GM19438 (cell line): ENCODE measurements at regions not wholly inside any gene's neighbourhood (a gene's known extent, or its start where the extent isn't known, plus 50 kb on each side); places are given as distances from the start of the nearest gene placed in this dataset.
"Not testable (repeated sequence)": the region's sequence is repeated elsewhere in the genome, so short reads cannot be mapped to it uniquely, and the experiment has no call there.

Source experiments
- ATAC-seq: cut with Tn5 transposase; IDR thresholded peaks from one replicate; pipeline ENCODE4 v1.9.1; 2021; ENCODE audit warnings: low read depth; ENCODE audit not compliant: unreplicated experiment

DNA sequence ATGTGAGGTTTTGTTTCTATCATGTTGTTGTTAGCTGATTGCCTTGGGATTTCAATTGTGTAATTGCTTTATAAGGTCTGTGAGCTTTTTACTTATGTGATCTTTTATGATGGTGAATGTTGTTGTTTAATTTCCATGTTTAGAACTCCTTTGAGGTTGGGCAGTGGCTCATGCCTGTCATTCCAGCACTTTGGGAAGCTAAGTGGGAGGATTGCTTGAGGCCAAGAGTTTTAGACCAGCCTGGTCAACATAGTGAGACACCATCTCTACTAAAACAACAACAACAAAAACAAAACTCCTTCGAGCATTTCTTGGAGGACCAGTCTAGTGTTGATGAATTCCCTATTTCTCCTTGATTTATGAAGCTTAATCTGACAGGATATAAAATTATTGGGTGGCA, 102.1 kb upstream of the PMCH start:
- ATAC-seq, result no peak

DNA sequence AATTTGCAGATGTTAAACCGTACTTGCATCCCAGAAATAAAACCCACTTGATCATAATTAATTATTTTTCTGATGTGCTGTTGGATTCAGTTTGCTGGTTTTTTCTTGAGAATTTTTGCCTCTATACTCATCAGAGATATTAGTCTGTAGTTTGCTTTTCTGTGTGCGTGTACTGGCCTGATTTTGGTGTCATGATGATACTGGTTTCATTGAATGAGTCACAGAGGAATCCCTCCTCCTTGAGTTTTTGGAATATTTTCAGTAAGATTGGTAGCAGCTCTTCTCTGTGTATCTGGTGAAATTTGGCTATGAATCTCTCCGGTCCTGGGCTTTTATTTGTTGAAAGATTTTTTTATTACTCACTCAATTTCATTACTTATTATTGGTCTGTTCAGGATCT, 100.4 kb upstream of the PMCH start:
- no peak for ATAC-seq

DNA sequence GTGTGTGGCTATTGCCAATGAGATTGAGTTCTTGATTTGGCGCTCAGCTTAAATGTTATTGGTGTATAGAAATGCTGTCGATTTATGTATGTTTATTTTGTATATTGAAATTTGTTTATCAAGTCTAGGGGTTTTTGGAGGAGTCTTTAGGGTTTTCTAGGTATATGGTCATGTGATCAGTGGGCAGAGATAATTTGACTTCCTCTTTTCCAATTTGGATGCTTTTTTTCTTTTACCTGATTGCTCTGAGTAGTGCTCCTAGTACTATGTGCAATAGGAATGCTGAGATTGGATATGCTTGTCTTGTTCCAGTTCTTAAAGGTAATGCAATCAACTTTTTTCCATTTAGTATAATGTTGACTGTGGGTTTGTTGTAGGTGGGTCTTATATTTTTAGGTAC, 99.8 kb upstream of the PMCH start:
- no peak for ATAC-seq

DNA sequence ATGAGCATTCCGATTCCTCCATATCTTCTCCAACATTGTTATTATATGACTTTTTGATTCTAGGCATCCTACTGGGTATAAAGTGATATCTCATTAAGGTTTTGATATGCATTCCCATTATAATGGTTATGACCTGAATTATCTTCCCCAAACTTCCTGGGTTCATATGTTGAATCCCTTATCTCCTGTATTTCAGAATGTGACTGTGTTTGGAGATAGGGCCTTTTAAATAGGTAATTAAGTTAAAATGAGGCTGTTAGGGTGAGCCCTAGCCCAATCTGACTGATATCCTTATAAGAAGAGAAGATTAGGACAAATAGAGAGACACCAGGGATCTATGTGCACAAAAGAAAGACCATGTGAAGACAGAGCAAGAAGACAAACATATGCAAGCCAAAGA, 96.9 kb upstream of the PMCH start:
- ATAC-seq, result no peak

DNA sequence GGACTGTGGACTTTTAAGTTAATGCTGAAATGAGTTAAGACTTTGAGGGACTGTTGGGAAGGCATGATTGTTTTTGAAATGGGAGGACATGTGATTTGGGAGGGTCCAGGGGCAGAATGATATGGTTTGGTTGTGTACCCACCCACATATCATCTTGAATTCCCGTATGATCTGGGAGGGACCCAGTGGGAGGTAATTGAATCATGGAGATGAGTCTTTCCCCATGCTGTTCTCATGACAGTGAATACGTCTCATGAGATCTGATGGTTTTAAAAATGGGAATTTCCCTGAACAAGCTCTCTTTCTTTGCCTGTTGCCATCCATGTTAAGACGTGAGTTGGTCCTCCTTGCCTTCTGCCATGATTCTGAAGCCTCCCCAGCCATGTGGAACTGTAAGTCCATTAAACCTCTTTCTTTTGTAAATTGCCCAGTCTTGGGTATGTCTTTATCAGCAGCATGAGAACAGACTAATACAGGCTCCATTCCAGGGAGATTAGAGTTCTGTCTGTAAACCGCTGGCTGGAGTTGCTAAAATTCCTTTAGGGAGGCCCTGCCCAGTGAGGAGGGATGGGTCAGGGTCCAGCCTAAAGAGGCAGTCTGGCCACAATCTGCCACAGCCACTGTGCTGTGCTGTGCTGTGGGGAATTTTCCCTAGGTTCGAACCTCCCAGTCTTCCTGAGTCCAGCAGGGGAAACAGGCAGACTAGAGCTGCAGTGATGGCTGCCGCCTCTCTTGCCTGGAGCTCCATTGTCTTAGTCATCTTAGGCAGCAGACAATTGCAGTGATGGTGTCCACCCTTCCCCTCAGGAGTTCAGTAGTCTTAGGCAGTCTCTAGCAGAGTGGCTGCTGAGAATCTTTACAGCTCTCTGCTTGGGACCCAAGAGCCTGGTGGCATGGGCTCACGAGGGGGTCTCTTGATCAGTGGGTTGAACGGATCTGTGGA, 94.1 kb upstream of the PMCH start:
- ATAC-seq, result not testable (repeated sequence)

DNA sequence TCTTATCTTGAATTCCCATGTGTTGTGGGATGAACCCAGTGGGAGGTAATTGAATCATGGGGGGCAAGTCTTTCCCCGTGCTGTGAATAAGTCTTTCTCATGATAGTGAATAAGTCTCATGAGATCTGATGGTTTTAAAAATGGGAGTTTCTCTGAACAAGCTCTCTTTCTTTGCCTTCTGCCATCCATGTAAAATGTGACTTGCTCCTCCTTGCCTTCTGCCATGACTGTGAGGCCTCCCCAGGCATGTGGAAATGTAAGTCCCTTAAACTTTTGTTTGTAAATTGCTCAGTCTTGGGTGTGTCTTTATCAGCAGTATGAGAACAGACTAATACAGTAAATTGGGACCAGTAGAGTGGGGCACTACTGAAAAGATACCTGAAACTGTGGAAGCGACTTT, 92.1 kb upstream of the PMCH start:
- not testable (repeated sequence) for ATAC-seq

DNA sequence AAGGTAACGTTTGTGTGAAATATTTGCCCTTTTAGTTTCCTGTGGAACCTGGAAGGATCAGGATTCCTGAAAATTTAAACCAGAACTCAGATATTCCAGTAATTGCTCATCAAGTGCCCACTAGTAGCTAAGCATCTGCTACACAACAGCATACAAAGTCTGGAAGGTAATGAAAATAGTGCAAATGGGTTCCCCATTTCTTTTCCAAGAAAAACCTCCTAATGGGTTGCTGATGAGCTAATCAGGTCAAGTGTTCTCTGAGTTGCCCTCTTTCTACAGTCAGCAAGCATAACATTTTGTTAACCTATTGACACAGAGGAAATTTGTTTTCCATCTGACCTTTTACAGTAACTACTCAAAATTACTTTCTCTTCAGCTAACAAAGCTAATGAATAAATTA, 83.6 kb upstream of the PMCH start:
- ATAC-seq, result no peak

DNA sequence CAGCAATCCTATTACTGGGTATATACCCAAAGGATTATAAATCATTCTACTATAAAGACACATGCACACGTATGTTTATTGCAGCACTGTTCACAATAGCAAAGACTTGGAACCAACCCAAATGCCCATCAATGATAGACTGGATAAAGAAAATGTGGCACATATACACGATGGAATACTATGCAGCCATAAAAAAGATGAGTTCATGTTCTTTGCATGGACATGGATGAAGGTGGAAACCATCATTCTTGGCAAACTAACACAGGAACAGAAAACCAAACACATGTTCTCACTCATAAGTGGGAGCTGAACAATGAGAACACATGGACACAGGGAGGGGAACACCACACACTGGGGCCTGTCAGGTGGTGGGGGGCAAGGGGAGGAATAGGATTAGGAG, 58.1 kb upstream of the PMCH start:
- ATAC-seq, result not testable (repeated sequence)

DNA sequence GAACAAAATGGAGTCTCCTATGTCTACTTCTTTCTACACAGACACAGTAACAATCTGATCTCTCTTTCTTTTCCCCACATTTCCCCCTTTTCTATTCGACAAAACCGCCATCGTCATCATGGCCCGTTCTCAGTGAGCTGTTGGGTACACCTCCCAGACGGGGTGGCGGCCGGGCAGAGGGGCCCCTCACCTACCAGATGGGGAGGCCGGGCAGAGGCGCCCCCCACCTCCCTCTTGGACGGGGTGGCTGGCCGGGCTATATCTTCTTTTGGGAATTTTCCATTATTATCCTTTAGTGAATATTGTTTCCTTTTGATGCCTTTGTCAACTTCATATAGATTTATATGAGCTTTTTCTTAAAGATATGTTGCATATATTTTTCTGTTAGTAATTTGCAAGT, 53.4 kb upstream of the PMCH start:
- not testable (repeated sequence) for ATAC-seq

DNA sequence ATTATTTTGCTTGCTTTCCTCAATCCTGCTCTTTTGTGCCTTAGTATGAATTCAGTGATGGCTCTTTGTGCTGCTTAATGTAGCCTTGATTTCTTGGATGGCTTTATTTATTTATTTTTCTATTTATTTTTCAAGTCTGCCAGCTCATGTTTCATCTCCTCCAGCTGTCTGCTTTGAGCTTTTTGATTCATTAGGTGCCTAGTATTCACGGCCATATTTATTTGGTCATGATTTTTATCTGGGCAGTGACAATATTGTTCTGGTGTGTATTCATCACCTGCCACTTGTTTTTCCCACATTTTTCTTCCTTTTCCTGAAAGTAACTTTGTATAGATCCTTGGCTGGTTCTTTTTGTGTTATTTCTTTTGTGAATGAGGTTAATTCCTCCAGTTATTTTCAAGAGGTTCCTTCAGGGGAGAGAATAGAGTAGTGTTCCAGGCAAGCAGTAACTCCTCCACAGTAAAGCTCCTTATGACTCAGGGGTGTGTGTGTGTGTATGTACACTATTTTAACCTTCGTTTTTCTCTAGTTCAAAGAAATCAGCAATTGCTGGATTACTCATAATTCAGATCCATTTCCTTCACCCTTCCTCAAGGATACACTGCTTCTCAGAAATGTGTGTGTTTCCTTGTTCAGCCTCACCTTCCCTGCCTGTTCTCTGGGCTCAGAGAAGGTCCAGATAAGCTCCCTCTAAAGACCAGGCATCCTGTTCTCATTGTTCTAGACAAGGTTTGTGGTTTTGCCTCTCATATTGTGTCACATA, 51.6 kb upstream of the PMCH start:
- no peak for ATAC-seq
